ENCODE measurements at regions not wholly inside any gene's neighbourhood (a gene's known extent, or its start where the extent isn't known, plus 50 kb on each side); places are given as distances from the start of the nearest gene placed in this dataset.

- no TSS peak for BruUV-seq (replicated peaks)
- Histone ChIP-seq H3K27ac (ENCODE audit: insufficient read depth, low read length) (no peak overlapping the region), H2AFZ (replicated peaks; ENCODE audit: low read length, poor library complexity) (no peak overlapping the region), H2AK9ac (replicated peaks; ENCODE audit: low read depth, low read length, poor library complexity) (no peak overlapping the region), H3K9me1 (ENCODE audit: insufficient read depth, low read length) (no peaks in the 10 kb centered on the region), H2BK20ac (ENCODE audit: low read depth, low read length) (no peak overlapping the region), H3K4me1 (ENCODE audit: control insufficient read depth, insufficient read depth, low read length) (no peaks in the 10 kb centered on the region), H3K23ac (ENCODE audit: low read depth, low read length) (no peak overlapping the region), H3K27me3 (ENCODE audit: control insufficient read depth, insufficient read depth, low read length) (no peaks in the 10 kb centered on the region), H3K79me1 (ENCODE audit: low read depth in 1 of 2, low read length in 2 of 2) (no peaks in the 10 kb centered on the region), H4K5ac (ENCODE audit: low read depth, low read length) (no peak overlapping the region), H4K20me1 (ENCODE audit: insufficient read depth, low read length) (no peaks in the 10 kb centered on the region), H3K14ac (replicated peaks; ENCODE audit: low read depth, low read length) (no peak overlapping the region), H3K4me2 (ENCODE audit: low read depth, low read length) (no peak overlapping the region), H2BK5ac (ENCODE audit: low read depth, low read length, poor library complexity, severe bottlenecking) (no peak overlapping the region), H2BK120ac (ENCODE audit: low read depth, low read length) (no peak overlapping the region), H4K91ac (ENCODE audit: insufficient read depth, low read depth, low read length) (no peak overlapping the region), H3K36me3 (ENCODE audit: control insufficient read depth, insufficient read depth, low read length) (no peaks in the 10 kb centered on the region), H2AK5ac (ENCODE audit: low read depth, low read length) (no peak overlapping the region), H3K4me3 (ENCODE audit: insufficient read depth, low read depth, low read length) (no peak overlapping the region), H3K4ac (ENCODE audit: low read depth, low read length) (no peak overlapping the region), H4K8ac (ENCODE audit: low read depth in 2 of 2, low read length in 2 of 2) (no peak overlapping the region), H2BK15ac (ENCODE audit: low read depth, low read length) (no peak overlapping the region), H3K9me3 (ENCODE audit: control insufficient read depth, insufficient read depth, low read length) (peaks cover 4% of the 10 kb centered on the region), H3K56ac (ENCODE audit: extremely low read depth, insufficient read depth, low read length) (no peak overlapping the region), H3K9ac (ENCODE audit: low read depth, low read length) (no peak overlapping the region), H3K18ac (ENCODE audit: low read depth, low read length) (no peak overlapping the region)
- no peak for DNase-seq
- dilution Hi-C loops (cut with HindIII; ENCODE audit: low sequenced_read_pairs, unreplicated experiment) (no loop called here), intact Hi-C loops (cut with micrococcal nuclease) (no loop called here), in situ Hi-C loops (cut with MboI; ENCODE audit: low sequenced_read_pairs) (no loop called here)
- POLR2A ChIA-PET (ENCODE audit: unreplicated experiment) = no interaction called here
- no CpG with 5 or more reads among the region's 3 CpGs for WGBS, 2 experiments (ENCODE audit: extremely low coverage in 2 of 2, insufficient read length in 1 of 2)
- CTCF ChIA-PET = no interaction called here
- TF ChIP-seq CHD1 (IDR thresholded peaks at IDR 0.05; ENCODE audit: low read depth, low read length) (no peak), NFE2L2 (IDR thresholded peaks at IDR 0.05; ENCODE audit: low read depth, low read length) (no peak), BHLHE40 (IDR thresholded peaks at IDR 0.05; ENCODE audit: low read depth, low read length) (no peak), RAD21 (IDR thresholded peaks at IDR 0.05; ENCODE audit: low read length) (no peak), RCOR1 (IDR thresholded peaks at IDR 0.05; ENCODE audit: insufficient replicate concordance, low read length) (no peak), MXI1 (IDR thresholded peaks at IDR 0.05; ENCODE audit: borderline replicate concordance, low read depth, low read length) (no peak), USF2 (IDR thresholded peaks at IDR 0.05; ENCODE audit: low read depth, low read length) (no peak), ELK1 (IDR thresholded peaks at IDR 0.05; ENCODE audit: borderline replicate concordance, low read depth, low read length) (no peak), CTCF (conservative IDR thresholded peaks at IDR 0.05; ENCODE audit: low read depth, low read length) (no peak), CEBPB (IDR thresholded peaks at IDR 0.05; ENCODE audit: low read depth, low read length) (no peak), SMC3 (IDR thresholded peaks at IDR 0.05; ENCODE audit: low read depth, low read length) (no peak), RFX5 (IDR thresholded peaks at IDR 0.05; ENCODE audit: low read depth, low read length) (no peak), FOS (IDR thresholded peaks at IDR 0.05; ENCODE audit: low read depth, low read length) (no peak), MAFK (IDR thresholded peaks at IDR 0.05; ENCODE audit: low read depth, low read length) (no peak), POLR2A (IDR thresholded peaks at IDR 0.05; ENCODE audit: low read depth, low read length) (no peak)
- ATAC-seq (ENCODE audit: low read depth) = no peak
These were observed 172.6 kb downstream of the KLF6 start for GRCh38 chr10:3612183-3613001.
